ENCODE measurements at regions not wholly inside any gene's neighbourhood (a gene's known extent, or its start where the extent isn't known, plus 50 kb on each side); places are given as distances from the start of the nearest gene placed in this dataset.

- TF ChIP-seq, protein P1, sequence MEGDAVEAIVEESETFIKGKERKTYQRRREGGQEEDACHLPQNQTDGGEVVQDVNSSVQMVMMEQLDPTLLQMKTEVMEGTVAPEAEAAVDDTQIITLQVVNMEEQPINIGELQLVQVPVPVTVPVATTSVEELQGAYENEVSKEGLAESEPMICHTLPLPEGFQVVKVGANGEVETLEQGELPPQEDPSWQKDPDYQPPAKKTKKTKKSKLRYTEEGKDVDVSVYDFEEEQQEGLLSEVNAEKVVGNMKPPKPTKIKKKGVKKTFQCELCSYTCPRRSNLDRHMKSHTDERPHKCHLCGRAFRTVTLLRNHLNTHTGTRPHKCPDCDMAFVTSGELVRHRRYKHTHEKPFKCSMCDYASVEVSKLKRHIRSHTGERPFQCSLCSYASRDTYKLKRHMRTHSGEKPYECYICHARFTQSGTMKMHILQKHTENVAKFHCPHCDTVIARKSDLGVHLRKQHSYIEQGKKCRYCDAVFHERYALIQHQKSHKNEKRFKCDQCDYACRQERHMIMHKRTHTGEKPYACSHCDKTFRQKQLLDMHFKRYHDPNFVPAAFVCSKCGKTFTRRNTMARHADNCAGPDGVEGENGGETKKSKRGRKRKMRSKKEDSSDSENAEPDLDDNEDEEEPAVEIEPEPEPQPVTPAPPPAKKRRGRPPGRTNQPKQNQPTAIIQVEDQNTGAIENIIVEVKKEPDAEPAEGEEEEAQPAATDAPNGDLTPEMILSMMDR (IDR thresholded peaks at IDR 0.05), result no peak
- TF ChIP-seq ZFX (IDR thresholded peaks at IDR 0.05; ENCODE audit: borderline replicate concordance), result no peak
Observed at GRCh38 chr5:164518067-164518740, 1012.8 kb downstream of the MAT2B start.
